Stimulated activated memory B cell treated with anti-CD40 and anti-IgM and Interleukin-4, amounts not matched to agents 10 μg/mL and 1 μg/mL and 100 μg/mL, for 72 hours (primary cell): ENCODE measurements at regions not wholly inside any gene's neighbourhood (a gene's known extent, or its start where the extent isn't known, plus 50 kb on each side); places are given as distances from the start of the nearest gene placed in this dataset.

ENCODE experiments used
- ATAC-seq: fragments of 150-1000 bp; cut with Tn5 transposase; 2 replicates; pipeline ENCODE4 v1.10.0; 2021
- H3K27ac Mint-ChIP-seq: one replicate; pipeline ENCODE4 v1.8.0; 2022; ENCODE audit warnings: mild to moderate bottlenecking, mixed read lengths
- H3K27me3 Mint-ChIP-seq: one replicate; pipeline ENCODE4 v1.8.0; 2022; ENCODE audit warnings: mixed read lengths
- H3K36me3 Mint-ChIP-seq: one replicate; pipeline ENCODE4 v1.8.0; 2022; ENCODE audit warnings: mixed read lengths
- H3K4me1 Mint-ChIP-seq: one replicate; pipeline ENCODE4 v1.8.0; 2022; ENCODE audit warnings: mixed read lengths
- H3K4me3 Mint-ChIP-seq: one replicate; pipeline ENCODE4 v1.8.0; 2022; ENCODE audit warnings: mild to moderate bottlenecking, moderate library complexity, mixed read lengths
- H3K9me3 Mint-ChIP-seq: one replicate; pipeline ENCODE4 v1.8.0; 2022; ENCODE audit warnings: mixed read lengths

DNA sequence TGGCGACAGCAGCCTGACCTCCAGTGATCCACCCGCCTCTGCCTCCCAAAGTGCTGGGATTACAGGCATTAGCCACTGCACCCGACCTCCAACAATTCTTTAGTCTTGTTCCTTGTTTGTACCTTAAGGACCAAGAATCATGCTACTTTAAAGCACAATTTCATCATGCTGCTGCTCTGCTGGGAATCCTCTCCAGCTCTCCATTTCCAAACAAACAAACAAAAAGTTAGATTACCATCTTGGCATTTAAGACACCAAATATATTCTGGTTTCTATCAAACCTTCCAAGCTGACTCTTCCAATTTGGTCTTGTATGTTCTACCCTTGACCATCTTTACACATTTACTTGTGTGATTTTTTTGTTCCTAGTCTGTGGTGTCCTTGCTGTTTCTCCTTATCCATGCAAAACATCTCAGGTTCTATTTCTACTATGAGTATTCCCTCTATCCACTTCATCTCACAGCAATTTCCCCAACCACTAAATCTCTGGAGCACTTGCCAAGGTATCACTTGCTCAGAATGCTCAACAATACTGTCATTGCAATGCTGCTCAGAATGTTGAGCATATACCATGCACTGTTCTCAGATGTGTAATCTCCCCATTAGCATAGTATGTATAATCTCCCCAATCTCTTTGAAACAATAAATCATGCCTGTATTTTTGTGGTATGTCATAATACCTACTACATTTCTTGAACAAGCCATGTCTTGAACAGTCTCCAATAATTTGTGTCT is 73.2 kb upstream of the GALNT5 start:
- Mint-ChIP-seq H3K27me3 (peaks cover 24% of the 10 kb centered on the region), H3K4me3 (no peak overlapping the region), H3K27ac (no peak overlapping the region), H3K9me3 (no peaks in the 10 kb centered on the region), H3K36me3 (no peaks in the 10 kb centered on the region), H3K4me1 (no peaks in the 10 kb centered on the region)
- no peak for ATAC-seq

GRCh38 chr2:157185476-157186227 is 71.9 kb upstream of the GALNT5 start:
- H3K36me3 Mint-ChIP-seq: no peaks in the 10 kb centered on the region
- peaks cover 24% of the 10 kb centered on the region for H3K27me3 Mint-ChIP-seq
- no peaks in the 10 kb centered on the region for H3K4me1 Mint-ChIP-seq
- ATAC-seq: no peak
- no peak overlapping the region for H3K4me3 Mint-ChIP-seq
- no peaks in the 10 kb centered on the region for H3K9me3 Mint-ChIP-seq
- H3K27ac Mint-ChIP-seq: no peak overlapping the region

- no peaks in the 10 kb centered on the region for H3K4me1 Mint-ChIP-seq
Measured at GRCh38 chr2:157190151-157190550, 67.4 kb upstream of the GALNT5 start.

DNA sequence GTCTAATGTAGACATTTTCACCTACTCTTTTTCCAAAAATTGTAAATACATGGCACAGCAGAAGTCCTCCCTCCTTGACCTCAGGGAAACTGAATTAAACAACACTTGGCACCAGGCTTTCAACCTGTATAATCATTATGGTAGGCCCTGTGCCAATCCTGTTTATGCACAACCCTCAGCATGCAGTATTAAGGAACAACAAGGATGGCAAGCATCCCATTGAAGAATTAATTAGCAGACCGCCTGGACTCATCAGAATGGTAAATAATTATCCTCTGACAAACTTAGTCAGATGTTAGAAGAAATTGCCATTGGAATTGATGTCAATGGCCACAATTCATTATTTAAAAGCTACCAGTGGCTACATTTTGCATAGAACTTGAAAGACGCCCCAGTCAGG is 66.3 kb upstream of the GALNT5 start:
- H3K27ac Mint-ChIP-seq: no peak overlapping the region
- H3K27me3 Mint-ChIP-seq: peaks cover 5% of the 10 kb centered on the region
- no peaks in the 10 kb centered on the region for H3K4me1 Mint-ChIP-seq
- H3K9me3 Mint-ChIP-seq: no peaks in the 10 kb centered on the region
- no peak overlapping the region for H3K4me3 Mint-ChIP-seq
- no peaks in the 10 kb centered on the region for H3K36me3 Mint-ChIP-seq
- ATAC-seq: no peak

More at GRCh38 chr2:157190151-157190550, 67.4 kb upstream of the GALNT5 start:
- Mint-ChIP-seq H3K27me3 (peaks cover 13% of the 10 kb centered on the region), H3K9me3 (no peaks in the 10 kb centered on the region), H3K4me3 (no peak overlapping the region), H3K27ac (no peak overlapping the region), H3K36me3 (no peaks in the 10 kb centered on the region)
- ATAC-seq: no peak

- Mint-ChIP-seq H3K9me3 (no peaks in the 10 kb centered on the region), H3K27me3 (no peaks in the 10 kb centered on the region), H3K27ac (no peak overlapping the region), H3K4me3 (no peak overlapping the region), H3K36me3 (no peaks in the 10 kb centered on the region), H3K4me1 (no peaks in the 10 kb centered on the region)
- ATAC-seq: no peak
Measured at GRCh38 chr2:157192445-157193423, 64.8 kb upstream of the GALNT5 start.

GRCh38 chr2:157193461-157193860 is 64.0 kb upstream of the GALNT5 start:
- no peaks in the 10 kb centered on the region for H3K27me3 Mint-ChIP-seq
- no peak for ATAC-seq
- no peak overlapping the region for H3K27ac Mint-ChIP-seq
- H3K4me1 Mint-ChIP-seq: no peaks in the 10 kb centered on the region
- H3K36me3 Mint-ChIP-seq: no peaks in the 10 kb centered on the region
- H3K9me3 Mint-ChIP-seq: no peaks in the 10 kb centered on the region
- H3K4me3 Mint-ChIP-seq: no peak overlapping the region

DNA sequence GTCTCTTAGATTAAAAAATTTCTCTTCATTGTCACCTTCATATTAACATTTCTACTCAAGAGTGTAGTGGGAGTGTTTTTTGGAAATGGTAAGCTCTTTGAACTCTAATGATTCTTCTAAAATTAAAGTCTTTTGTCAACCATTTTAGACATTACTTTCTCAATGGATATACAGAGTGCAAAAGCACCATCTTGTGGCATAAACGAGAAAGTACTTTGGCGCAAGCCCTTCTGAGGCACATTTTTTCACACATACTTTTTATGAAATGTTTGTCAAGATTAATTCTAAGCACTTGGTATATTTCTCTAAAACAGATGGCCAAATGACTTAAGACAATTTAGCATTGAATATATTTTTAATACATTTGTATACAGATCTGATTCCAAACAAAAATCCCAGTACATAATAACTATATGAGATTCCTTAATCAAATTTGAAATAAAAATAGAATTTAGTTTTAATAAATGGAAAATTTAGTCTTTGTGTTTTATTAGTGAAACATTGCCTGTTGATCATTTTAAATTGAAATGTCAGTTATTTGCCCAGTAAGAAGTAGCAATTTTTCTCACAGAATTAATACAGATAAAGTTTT is 63.3 kb upstream of the GALNT5 start:
- H3K36me3 Mint-ChIP-seq: no peaks in the 10 kb centered on the region

DNA sequence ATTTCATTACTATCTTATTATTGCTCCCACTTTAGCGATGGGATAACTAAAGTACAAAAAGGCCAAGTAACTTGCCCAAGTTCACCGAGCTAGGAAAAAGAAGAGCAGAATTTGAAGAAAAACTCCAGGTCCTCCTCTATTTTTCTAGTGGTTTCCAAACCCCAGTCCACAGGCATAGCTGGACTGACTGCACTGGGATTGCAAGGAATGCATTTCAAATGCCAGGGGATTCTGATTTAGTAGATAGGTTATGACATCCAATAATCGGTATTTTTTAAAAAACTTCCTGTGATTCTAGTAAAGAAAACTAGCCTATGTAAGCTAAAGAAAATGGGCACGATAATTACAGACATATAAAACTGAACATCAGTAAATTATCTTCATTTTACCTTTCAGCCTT is 62.7 kb upstream of the GALNT5 start:
- Mint-ChIP-seq H3K4me3 (no peak overlapping the region), H3K9me3 (no peaks in the 10 kb centered on the region), H3K27me3 (no peaks in the 10 kb centered on the region), H3K27ac (no peak overlapping the region), H3K36me3 (no peaks in the 10 kb centered on the region), H3K4me1 (no peaks in the 10 kb centered on the region)
- no peak for ATAC-seq

More for the DNA sequence above, 63.3 kb upstream of the GALNT5 start:
- ATAC-seq: no peak
- Mint-ChIP-seq H3K27ac (no peak overlapping the region), H3K4me1 (no peaks in the 10 kb centered on the region), H3K4me3 (no peak overlapping the region), H3K9me3 (no peaks in the 10 kb centered on the region), H3K27me3 (no peaks in the 10 kb centered on the region)

- Mint-ChIP-seq H3K27me3 (no peaks in the 10 kb centered on the region), H3K4me3 (no peak overlapping the region), H3K4me1 (no peaks in the 10 kb centered on the region), H3K9me3 (no peaks in the 10 kb centered on the region), H3K27ac (no peak overlapping the region), H3K36me3 (no peaks in the 10 kb centered on the region)
- ATAC-seq: no peak
Measured at GRCh38 chr2:157196956-157197355, 60.5 kb upstream of the GALNT5 start.

DNA sequence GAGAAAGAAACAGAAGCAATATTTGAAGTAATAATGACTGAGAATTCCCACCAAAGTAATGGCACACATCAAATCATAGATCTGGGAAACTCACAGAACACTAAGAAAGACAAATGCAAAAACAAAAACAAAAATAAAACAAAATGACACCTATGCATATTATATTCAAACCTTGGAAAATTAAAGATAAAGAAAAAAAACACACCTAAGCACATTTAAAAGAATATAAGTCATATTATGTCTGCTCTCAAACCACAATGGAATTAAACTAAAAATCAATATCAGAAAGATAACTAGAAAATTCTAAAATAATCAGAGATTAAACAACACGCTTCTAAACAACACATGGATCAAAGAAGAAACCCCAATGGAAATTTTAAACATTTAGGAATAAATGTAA is 59.7 kb upstream of the GALNT5 start:
- Mint-ChIP-seq H3K36me3 (no peaks in the 10 kb centered on the region), H3K27ac (no peak overlapping the region), H3K27me3 (no peaks in the 10 kb centered on the region), H3K4me3 (no peak overlapping the region), H3K9me3 (no peaks in the 10 kb centered on the region), H3K4me1 (no peaks in the 10 kb centered on the region)
- no peak for ATAC-seq

- Mint-ChIP-seq H3K9me3 (no peaks in the 10 kb centered on the region), H3K27me3 (no peaks in the 10 kb centered on the region), H3K4me3 (no peak overlapping the region), H3K4me1 (no peaks in the 10 kb centered on the region), H3K27ac (no peak overlapping the region), H3K36me3 (no peaks in the 10 kb centered on the region)
- ATAC-seq: no peak
Measured at GRCh38 chr2:157203651-157204050, 53.9 kb upstream of the GALNT5 start.

GRCh38 chr2:157204401-157204800 is 53.1 kb upstream of the GALNT5 start:
- no peaks in the 10 kb centered on the region for H3K4me1 Mint-ChIP-seq
- ATAC-seq: no peak
- H3K27me3 Mint-ChIP-seq: no peaks in the 10 kb centered on the region
- no peak overlapping the region for H3K4me3 Mint-ChIP-seq
- no peaks in the 10 kb centered on the region for H3K9me3 Mint-ChIP-seq
- no peak overlapping the region for H3K27ac Mint-ChIP-seq
- H3K36me3 Mint-ChIP-seq: no peaks in the 10 kb centered on the region

DNA sequence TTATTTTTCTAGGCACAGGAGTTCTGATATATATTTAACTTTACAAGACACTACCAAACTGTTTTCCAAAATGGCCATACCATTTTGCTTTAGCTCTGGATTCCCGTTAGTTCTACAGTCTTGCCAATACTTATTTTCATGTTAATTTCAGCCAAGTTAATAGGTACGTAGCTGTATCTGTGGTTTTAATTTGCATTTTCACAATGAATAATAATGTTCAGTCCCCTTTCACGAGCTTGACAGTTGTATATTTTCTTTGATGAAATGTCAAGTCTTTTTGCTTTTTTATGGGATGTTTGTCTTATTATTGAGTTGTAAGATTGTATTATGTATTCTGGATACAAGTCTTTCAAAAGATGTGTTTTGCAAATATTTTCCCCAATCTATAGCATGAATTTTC is 50.6 kb upstream of the GALNT5 start:
- H3K4me3 Mint-ChIP-seq: no peak overlapping the region
- H3K27ac Mint-ChIP-seq: no peak overlapping the region
- no peaks in the 10 kb centered on the region for H3K27me3 Mint-ChIP-seq
- H3K4me1 Mint-ChIP-seq: no peaks in the 10 kb centered on the region
- ATAC-seq: no peak
- H3K9me3 Mint-ChIP-seq: no peaks in the 10 kb centered on the region
- no peaks in the 10 kb centered on the region for H3K36me3 Mint-ChIP-seq
